Stimulated activated CD8-positive, alpha-beta memory T cell treated with anti-CD3 and anti-CD28 coated beads, Interleukin-15, amount 100 ng/mL, for 4 hours (primary cell): ENCODE measurements at regions not wholly inside any gene's neighbourhood (a gene's known extent, or its start where the extent isn't known, plus 50 kb on each side); places are given as distances from the start of the nearest gene placed in this dataset.
"Not testable (repeated sequence)": the region's sequence is repeated elsewhere in the genome, so short reads cannot be mapped to it uniquely, and the experiment has no call there.

Experiments
- DNase-seq, 2 donors: peaks; one replicate each; pipeline ENCODE4 v3.0.0-alpha.2; 2020; ENCODE audit warnings: low read depth in 2 of 2

DNA sequence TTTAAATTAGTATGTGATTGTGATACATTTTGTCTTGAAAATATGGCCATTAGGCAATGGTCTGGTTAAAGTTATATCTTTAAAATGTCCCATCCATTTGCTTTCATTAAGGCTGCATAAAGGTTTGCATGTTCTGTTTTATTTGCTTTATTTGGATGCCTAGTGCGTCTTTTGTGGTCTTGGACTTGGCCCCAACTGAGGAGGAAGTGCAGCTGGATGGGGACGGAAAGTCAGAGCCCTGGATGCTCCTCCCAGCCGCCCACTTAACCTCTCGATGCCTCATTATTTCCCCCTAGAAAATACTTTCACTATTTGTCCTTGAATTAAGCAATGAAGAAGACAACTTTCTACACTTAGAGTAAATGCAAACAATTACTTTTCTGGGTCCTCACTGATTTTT is 898.2 kb downstream of the MCTP2 start:
- no peak for DNase-seq

DNA sequence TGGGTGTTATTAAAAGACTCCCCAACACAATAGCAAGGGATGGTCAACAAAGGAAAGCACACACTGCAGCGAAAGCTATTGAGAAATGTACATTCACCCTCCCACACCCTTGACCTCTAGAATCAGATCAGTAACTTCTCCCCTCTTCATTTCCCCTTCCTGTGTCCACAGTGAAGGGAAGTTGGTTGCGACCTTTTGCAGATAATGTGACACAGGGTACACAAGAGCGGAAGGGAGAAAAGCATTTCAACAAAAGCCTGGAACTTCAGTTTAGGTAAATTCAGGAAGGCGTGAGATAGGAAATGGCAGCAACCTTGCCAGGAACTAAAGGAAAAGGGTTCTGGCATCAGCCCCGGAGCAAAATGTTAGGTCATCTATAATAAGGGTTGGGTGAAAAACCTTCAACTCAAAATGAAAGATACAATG is 899.8 kb downstream of the MCTP2 start:
- no peak for DNase-seq

DNA sequence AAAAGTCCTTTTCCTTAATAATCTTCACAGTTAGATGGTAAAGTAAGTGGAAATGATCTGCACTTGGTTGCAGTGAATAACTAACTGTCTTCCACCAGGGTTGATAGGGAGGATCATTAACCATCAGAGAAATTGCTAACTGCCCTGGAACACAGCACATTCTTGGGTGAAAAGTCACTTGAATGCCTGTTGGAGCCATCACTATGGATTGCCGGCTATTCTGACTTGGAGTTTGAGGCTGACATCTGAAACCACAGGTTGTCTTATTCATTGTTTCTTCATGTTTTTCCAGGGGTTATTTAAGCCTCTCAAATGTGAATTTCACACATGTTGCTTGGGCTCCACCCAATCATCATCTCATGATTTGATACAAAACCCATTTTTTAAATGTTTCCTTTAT is 901.4 kb downstream of the MCTP2 start:
- no peak for DNase-seq

DNA sequence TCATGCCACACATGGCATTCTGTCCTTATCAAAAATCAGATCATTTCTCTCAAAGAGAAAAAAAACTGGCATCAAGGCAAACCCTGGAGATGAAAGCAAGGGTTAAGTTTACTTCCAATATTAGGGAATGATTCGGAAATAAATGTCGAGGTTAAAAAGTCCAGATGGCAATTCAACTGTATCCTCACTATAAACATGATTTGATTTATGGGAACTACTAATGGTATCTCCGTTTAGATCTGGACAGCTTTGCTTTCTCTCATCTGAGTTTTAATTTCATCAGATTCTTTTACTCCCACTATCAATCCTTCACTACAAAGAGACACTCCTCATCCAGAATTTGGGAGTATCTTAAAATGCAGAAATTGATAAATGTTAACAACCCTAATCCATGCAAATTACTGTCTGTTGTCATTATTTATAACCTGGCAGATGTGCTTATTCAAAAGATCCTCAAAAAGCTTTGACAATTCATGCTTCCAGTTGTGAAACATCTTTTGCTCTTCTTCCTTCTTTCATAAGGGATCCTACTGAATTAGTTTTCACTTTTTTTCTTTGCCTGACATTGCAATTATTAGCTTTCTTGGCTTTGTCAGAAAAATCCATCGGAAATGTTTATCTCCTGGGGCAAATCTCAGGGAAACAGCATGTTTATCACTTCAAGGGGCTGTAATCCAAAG is 903.2 kb downstream of the MCTP2 start:
- DNase-seq, result no peak

DNA sequence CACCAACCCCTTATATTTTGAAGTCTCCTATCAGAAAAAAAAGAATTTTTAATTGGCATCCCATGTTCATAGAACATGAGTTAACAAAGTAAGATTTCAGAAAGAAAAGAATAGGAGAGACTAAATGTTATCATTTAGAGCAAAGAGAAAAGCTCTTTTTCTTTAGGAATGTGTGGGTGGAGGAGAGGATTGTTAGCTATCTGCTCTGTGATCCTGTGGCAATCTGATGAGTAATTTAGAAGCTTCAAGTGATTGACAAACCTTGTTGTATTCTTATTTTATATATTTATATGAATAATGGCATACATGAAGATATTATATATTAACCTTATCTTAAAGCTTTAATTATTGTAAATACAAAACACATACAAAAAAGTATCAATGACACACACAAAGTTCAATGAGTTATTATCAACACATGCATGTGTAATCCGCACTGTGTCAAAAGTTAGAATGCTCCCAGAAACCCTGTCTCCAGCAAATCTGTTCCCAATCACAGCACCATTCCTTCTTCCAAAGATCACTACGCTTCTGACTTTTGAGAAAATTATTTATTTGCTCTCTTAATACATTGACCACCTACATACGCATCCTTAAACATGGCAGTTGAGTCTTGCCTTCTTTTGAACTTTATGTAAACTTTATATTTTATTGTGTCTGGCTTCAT is 907.4 kb downstream of the MCTP2 start:
- DNase-seq, result no peak

DNA sequence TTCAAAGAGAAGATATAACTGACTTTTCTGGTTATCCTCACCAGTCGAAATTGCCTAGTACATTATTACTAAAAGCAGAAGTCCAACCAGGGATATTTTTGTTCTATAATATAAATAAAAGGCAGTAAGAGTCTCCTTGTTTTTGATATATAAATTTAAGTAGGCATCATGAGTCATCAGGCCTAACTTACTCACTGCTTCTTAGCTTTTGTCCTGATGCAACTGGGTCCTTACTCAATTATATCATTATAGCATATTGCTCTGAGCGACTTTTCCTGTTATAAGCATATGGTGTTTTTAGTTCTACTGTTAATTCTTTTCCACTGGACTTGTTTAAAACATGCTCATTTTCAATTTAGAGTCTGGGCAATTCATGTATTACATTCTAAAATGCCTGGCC is 910.1 kb downstream of the MCTP2 start:
- DNase-seq, result no peak

DNA sequence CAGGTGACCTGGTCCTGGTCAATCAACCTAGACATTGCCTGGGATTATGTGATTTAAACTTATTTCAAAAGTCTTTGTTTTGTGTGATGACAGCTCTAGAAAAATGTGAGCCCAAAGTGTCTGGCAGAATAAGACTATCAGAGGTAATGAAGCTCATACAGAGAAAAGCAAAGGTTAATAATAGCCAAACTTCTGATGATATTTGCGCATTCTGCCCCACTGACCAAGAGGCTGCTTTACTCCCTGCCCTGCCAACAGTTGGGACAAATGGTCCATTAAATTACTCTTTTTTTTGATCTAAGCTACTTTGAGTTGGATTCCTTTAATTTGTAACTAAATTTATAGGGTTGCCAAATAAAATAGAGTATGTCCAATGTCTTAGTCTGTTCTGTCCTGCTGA is 911.2 kb downstream of the MCTP2 start:
- DNase-seq, result no peak

DNA sequence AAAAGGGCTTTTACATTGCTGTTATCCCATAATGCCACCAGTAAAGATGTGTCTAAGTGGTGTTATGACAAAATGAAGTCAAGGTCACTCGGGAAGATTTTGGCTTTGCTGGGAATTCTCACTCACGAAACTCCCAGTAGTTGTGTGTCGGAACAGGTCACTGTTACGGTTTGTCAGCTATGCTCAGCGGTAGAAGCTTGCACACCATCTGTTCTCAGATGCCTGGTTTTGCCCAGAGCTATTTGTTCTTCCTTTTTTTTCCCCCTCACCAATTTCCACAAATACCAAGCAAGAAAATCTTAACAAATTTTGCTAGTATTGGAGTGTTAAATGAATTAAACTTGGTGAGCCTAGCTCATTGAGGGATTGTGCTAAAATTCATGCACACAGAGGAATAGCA is 915.1 kb downstream of the MCTP2 start:
- no peak for DNase-seq

DNA sequence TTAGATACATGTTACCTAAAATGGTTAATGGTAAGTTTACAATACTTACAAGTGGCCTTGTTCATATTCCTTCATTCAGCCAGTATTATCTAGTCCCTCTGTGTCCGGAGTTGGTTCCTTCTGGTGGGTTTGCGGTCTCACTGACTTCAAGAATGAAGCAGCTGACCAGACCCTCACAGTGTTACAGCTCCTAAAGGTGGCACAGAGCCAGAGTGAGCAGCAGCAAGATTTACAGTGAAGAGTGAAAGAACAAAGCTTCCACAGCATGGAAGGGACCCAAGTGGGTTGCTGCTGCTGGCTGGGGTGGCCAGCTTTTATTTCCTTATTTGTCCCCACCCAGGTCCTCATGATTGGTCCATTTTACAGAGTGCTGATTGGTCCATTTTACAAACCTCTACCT is 916.8 kb downstream of the MCTP2 start:
- DNase-seq, result no peak

DNA sequence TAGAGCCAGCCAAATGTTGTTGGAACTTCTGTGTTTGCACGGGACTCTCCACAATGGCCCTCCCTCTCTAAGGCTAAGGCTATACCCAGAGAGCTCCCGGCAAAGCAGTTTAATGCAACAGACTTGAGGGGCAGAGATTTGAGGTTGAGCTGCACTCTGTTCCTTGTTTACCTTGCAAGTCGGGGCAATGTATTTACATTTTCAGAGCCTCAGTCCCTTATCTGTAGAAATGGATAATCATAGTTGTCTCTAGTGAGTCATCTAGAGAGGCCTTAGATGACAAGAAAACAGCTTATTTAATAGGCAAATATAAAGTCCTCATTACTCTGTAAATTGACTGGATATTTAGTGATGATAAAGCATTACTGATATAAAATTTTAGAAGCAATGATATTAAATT is 917.7 kb downstream of the MCTP2 start:
- no peak for DNase-seq

DNA sequence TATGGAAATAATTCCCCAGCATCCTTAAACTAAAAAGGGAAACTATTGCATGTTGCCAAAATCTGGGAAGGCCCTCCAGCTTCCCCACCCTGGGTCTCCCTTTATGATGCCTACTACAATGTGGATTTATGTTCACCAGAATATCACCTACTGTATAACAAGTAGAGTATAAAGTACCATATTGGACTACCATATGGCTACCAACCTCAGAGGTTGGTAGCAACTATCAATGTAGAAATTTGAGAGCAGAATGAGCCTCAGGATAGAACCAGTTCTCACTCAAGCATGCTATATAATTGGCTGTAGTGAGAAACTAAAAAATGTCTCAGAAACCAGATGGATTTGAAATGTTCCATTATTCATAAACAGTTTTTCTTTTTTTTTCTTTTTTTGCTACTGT is 918.4 kb downstream of the MCTP2 start:
- no peak for DNase-seq

DNA sequence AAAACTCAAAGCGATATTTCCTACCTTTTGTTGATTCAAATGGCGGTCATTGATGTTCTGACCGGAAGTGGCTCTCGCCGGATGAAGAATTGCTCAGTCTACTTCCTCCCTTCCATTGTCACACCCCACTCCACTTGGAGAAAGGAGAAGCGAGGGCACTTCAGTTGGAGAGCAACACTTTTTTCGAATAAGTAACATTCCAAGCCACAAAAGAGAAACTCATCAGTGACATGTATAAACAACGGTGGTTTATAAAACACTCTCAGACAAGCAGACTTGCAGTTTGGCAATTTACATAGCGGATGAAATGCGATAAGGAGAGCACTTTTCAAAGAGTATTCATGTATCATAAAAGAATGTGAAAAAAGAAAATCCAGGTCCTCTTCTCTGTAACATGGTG is 919.1 kb downstream of the MCTP2 start:
- no peak for DNase-seq

DNA sequence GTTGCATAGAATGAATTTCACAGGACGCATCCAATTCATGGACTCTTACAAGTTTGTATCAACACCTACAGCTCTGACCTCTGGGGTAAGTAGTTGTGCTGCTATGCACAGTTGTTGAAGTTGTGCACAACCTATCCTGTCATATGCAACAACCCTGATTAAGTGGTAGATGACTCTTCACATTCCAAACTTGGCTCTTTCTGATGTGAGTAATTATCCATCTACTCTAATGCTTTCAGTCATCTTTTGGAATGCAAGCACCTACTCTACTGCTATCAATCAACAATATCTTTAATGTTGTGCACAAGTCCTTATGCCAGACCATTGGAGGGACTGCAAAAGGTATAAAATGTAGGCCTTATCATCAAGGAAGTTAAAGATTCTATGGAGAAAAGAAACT is 921.4 kb downstream of the MCTP2 start:
- no peak for DNase-seq

DNA sequence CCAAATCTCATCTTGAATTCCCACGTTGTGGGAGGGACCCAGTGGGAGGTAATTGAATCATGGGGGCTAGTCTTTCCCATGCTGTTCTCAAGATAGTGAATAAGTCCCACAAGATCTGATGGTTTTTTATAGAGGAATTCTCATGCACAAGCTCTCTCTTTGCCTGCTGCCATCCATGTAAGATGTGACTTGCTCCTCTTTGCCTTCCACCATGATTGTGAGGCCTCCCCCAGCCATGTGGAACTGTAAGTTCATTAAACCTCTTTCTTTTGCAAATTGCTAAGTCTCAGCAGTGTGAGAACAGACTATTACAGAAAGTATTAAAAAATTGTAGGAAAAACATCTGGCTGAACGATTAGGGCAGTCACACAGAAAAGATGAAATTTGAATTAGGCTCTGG is 921.8 kb downstream of the MCTP2 start:
- not testable (repeated sequence) for DNase-seq

DNA sequence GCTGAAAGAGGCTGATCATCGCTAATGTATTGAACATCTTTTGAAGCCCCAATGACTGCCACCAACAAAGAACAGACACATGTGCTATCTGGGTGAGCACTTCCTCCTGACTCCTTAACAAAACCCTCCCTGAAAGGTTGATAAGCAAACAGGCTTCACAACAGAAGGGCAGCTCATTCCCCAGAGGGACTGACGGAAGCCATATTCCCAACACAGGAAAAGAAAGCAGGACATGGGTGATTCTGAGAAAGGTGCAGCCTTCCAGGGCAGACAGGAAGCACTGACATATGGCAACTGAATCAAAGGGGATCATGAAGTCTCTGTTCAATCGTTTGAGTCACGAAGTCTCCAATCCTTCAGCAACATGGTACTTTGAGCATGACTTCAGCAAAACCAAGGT is 929.0 kb downstream of the MCTP2 start:
- no peak for DNase-seq

DNA sequence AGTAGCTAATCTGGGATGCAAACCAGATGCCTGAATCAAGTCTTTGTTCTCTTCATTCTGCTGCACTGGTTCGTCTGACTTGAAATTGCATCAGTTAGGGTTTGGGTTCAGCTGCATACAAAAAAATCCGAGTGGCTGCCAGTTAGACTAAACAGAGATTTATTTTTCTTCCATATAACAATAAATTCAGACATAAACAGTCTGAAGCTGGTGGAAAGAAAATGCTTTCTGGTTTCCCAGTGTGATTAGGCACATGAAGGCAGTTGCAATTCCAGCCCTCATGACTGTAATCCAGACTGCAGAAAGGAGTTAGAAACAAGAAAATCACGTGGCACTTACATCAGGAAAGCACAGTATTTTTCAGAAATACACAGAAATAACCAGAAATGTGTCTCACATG is 930.7 kb downstream of the MCTP2 start:
- DNase-seq, result no peak

DNA sequence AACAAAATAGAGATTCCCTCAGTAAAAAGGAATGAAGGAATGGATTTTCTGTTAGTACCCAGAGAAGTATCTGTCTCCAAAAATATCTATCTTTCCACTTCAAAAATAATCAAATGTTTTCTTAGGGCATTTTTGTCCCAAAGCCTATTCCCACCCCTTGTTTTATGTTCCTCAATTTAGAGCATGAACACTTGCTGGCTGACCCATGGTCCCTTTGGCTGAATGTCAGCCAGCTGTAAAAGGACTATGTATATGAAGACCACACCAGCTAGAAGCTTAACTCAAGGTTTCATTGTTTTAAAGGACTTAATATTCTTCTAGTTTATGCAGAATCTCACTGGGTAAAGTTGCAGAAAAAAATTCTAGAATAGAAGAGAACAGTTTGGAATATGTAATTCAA is 931.2 kb downstream of the MCTP2 start:
- DNase-seq, result no peak

DNA sequence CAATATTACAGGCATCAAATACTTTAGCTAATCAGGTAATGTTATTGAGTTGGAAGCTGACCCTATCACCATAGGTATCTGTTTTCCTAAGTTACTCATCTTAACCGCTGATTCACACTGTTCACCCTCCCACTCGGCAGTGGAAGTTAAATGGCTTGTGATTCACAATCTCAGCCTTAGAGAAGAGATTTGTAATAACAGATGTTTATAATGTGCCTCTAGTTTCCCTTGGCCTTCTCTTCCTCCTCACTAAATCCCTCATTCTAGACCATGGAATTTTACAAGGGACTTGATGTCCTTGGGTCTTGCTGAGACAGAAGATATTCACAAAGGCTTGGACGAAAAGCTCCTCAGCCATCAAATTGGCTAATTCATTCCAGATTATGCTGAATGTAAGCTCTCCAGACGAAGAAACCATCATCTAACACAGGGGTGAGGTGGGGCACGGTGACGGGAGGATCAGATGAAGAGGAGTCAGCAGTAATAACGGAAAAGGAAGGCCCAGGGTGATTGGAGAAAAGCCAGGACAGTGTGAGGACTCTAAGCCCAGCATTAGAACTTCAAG is 931.7 kb downstream of the MCTP2 start:
- no peak for DNase-seq

DNA sequence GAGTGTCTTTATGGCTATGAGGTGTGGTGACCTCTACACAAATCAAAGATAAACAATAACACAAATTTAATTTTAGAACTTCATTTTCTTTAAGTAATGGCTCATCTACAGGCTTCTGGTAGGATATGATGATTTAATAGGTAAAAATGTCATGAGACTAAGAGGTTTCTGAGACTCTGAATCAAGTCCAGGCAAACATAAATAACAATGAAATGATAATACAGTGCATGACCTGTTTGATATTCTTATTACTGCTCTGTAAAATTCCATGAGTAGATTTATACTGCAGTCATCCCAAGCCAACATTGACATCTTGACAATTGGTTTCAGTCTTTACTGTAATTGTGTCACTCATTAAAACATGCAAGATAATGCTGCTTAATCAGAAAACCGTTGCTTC is 936.8 kb downstream of the MCTP2 start:
- DNase-seq, result no peak

DNA sequence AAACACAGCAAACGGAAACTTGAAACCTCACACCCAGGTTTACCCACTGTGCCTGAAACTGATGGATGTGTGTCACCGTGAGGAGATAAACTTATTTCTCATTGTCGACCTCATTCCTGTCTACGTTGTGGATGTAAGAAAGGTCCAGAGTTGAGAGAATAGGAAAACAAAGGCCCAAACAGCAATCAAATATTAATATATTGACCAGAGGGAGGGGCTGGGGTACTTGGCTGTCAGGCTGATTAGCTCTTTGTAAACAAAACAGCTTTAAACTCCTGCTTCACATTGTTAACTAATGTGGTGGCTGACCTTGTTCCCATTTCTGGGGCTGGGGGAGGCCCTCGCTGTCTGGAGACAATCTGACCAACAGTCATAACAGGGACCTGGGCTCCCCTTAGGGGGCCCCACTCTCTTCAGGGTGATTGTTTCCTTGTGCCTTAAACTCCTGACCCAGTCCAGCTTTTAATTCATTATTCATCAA is 937.6 kb downstream of the MCTP2 start:
- DNase-seq, result no peak

DNA sequence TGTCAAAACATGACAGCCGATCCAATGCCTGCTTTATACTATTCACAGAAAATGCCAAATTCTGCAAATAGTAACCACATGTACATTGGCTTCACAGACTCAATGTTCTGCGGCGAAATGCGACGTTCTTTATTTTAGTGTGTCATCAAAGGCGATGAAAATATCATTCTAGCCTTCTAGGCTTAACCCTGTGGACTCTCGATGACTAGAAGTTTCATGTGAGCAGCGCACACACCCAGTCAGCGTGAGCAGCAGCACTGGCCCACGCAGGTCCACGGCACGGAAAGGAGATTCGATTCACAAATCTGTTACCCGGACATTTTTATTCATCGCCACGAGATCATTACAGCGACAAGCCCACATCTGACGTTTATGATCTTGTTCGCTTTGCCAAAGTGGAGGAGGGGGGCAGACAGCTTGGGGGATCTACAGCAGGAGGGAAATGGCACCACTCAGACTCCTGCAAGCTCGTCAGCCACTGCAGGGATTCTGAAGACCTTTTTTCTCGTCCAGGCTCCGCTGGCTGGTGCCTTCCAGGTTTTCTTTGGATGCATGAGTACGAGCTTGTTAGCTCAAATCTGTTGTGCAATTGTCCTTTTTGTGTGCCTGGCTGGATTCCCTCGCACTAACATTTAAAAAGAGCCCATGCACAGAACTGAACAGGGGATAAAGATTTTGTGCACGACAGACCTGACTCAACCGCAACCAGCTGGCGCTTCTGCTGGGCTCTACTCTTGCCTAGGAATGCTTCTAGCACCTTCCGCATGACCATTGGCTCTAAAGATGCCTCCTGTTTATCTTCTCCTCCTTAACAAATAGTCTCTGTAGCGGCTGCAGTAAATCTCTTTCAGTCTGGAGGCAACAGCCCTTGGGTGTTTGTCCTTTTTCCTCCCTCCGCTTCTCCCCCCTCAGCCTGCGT is 938.4 kb downstream of the MCTP2 start:
- no peak for DNase-seq
